Coronary artery (tissue), 2 donors: ENCODE measurements at regions not wholly inside any gene's neighbourhood (a gene's known extent, or its start where the extent isn't known, plus 50 kb on each side); places are given as distances from the start of the nearest gene placed in this dataset.

ENCODE experiments used
- DNase-seq: peaks from one replicate; pipeline ENCODE4 v3.0.0-alpha.2; 2017; ENCODE audit warnings: low spot score
- H3K27ac ChIP-seq, 2 donors: fragments of 200-600 bp; sonication (generic); one replicate each; pipeline ENCODE4 v1.5.1; 2016 to 2019
- H3K4me3 ChIP-seq: fragments of 200-600 bp; sonication (generic); 2 replicates; pipeline ENCODE4 v1.5.1; 2016; ENCODE audit warnings: mild to moderate bottlenecking, moderate library complexity
- TF ChIP-seq, protein P1 (sequence below): fragments of 200-600 bp; sonication (generic); IDR thresholded peaks from one replicate; pipeline ENCODE4 v1.5.1; 2019; ENCODE audit warnings: antibody characterized with exemption

DNA sequence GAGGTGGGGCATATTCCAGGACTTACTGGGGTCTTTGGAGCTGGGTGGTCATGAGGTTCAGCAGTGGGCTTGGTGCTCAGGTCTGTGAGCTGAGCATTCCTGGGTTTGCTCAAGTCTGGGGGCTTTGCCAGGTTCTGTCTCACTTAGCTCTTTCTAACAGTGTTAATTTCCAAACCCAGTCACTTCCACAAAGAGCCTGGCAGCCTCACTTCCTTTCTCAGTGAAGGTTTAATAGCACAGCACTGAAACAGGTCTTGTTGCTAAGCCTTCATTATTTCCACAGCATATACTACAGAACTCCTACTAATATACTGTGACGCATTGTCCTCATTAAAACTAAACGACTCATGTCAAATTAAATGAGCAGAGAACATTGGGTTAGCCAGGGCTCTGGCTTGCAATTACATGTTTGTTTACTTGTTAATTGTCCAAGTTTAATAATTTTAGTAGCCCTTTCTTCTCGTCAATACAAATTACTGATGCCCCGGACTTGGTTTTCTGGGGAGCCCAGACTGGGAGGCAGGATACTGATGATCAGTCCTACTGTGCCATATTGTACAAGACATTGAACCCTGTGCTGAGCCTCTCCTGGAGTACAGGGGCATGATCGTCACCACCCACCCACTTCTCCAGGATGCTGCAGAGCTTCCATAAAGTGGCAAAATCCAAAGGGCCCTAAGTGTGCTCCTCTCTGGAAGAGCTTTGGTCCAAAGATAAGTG lies 170.7 kb downstream of the IER5 start:
- Histone ChIP-seq H3K4me3 (no peak overlapping the region), H3K27ac (no peak overlapping the region)
- DNase-seq, result no peak
- TF ChIP-seq, protein P1, sequence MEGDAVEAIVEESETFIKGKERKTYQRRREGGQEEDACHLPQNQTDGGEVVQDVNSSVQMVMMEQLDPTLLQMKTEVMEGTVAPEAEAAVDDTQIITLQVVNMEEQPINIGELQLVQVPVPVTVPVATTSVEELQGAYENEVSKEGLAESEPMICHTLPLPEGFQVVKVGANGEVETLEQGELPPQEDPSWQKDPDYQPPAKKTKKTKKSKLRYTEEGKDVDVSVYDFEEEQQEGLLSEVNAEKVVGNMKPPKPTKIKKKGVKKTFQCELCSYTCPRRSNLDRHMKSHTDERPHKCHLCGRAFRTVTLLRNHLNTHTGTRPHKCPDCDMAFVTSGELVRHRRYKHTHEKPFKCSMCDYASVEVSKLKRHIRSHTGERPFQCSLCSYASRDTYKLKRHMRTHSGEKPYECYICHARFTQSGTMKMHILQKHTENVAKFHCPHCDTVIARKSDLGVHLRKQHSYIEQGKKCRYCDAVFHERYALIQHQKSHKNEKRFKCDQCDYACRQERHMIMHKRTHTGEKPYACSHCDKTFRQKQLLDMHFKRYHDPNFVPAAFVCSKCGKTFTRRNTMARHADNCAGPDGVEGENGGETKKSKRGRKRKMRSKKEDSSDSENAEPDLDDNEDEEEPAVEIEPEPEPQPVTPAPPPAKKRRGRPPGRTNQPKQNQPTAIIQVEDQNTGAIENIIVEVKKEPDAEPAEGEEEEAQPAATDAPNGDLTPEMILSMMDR, result no peak

DNA sequence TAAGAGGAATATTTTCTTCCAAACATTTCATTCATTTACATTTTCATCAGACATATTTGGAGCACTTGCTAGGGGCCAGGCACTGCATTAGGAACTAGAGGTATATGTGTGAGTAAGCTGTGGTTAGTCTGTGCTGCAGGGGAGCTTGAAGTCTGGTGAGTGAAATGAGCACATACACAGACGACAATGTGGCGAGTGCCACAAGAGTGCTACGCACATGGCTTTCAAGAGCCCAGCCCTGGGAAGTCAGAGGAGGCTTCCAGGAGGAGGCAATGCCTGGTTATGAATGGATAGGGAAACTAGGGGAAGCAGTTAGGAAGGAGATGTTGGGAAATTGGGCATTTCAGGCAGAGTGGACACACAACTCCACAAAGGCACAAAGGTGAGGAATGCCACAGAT lies 171.8 kb downstream of the IER5 start:
- DNase-seq, result no peak
- no peak overlapping the region for H3K4me3 ChIP-seq
- TF ChIP-seq, protein P1, result no peak
- no peak overlapping the region for H3K27ac ChIP-seq

DNA sequence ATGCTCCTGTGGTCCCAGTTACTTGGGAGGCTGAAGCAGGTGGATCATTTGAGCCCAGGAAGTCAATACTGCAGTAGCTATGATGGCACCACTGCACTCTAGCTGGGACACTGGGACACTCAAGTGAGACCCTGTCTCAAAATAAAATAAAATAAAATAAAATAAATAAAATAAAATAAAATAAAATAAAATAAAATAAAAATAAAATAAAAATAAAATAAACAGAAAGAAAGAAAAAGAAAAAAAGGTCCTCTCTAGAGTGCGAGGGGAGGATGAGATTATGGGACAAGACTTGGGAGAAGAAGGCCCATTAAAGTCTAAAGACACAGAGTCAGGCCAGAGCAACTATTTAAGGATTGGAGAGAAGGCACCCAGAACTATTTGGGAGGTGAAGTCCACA lies 172.5 kb downstream of the IER5 start:
- Histone ChIP-seq H3K27ac (no peak overlapping the region), H3K4me3 (no peak overlapping the region)
- no peak for DNase-seq
- TF ChIP-seq, protein P1, result no peak

DNA sequence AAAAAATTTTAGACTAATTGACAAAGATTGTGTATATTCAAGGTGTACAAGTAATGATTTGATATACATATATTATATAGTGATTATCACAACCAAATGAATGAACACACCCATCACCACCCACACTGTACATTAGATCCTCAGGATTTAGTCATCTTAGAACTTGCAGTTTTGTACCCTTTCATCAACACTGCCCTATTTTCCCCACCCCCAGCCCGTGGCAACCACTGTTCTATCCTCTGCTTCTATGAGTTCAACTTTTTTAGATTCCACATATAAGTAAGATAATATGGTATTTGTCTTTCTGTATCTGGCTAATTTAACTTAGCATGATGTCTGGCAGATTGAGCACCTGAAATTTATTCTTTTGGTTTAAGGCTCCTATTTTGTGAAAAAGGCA lies 173.6 kb downstream of the IER5 start:
- no peak for DNase-seq
- TF ChIP-seq, protein P1, result no peak

GRCh38 chr1:181263444-181263843 lies 174.9 kb downstream of the IER5 start:
- no peak overlapping the region for H3K27ac ChIP-seq
- TF ChIP-seq, protein P1, result no peak
- DNase-seq, result no peak
- H3K4me3 ChIP-seq, result no peak overlapping the region

More for the DNA sequence above, 173.6 kb downstream of the IER5 start:
- Histone ChIP-seq H3K27ac (no peak overlapping the region), H3K4me3 (no peak overlapping the region)

DNA sequence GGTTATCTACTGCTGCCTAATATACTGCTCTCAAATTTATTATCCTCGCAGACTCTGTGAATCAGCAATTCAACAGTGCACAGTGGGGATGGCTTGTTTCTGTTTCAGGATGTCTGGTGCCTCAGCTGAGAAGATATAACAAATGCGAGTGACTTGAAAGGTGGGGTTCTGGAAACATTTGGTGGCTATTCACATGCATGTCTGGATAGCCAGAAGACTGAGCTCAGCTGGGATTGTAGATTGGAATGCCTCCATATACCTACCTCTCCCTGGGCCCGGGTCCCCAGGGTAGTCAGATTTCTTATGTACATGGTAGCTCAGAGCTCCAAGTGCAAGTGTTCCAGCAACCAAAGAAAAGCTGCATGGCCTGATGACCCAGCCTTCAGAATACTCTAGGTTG lies 176.3 kb downstream of the IER5 start:
- no peak for DNase-seq
- H3K4me3 ChIP-seq, result no peak overlapping the region
- TF ChIP-seq, protein P1, result no peak
- H3K27ac ChIP-seq, result no peak overlapping the region

GRCh38 chr1:181284978-181285377 lies 196.5 kb downstream of the IER5 start:
- TF ChIP-seq, protein P1, result no peak
- DNase-seq, result no peak
- Histone ChIP-seq H3K27ac (no peak overlapping the region), H3K4me3 (no peak overlapping the region)
